NB4 (cell line): ENCODE measurements at regions not wholly inside any gene's neighbourhood (a gene's known extent, or its start where the extent isn't known, plus 50 kb on each side); places are given as distances from the start of the nearest gene placed in this dataset.

Experiments used
- DNase-seq: peaks from one replicate; pipeline ENCODE4 v3.0.0; 2010; ENCODE audit warnings: low read depth
- H3K4me3 ChIP-seq: one replicate; pipeline ENCODE4 v1.5.1; 2011; ENCODE audit warnings: mild to moderate bottlenecking, low read depth, low read length, moderate library complexity
- CTCF ChIP-seq: IDR thresholded peaks from one replicate; pipeline ENCODE4 v1.5.1; 2012; ENCODE audit warnings: low read depth, low read length
- MYC ChIP-seq: IDR thresholded peaks from 2 replicates; pipeline ENCODE4 v1.6.1; 2011; ENCODE audit warnings: low read depth, low read length
- POLR2A ChIP-seq: IDR thresholded peaks from 2 replicates; pipeline ENCODE4 v1.6.1; 2011; ENCODE audit warnings: mild to moderate bottlenecking; ENCODE audit not compliant: insufficient read length; ENCODE audit errors: extremely low read depth
- TF ChIP-seq, protein P1 (sequence below): IDR thresholded peaks from 2 replicates; pipeline ENCODE4 v1.6.1; 2011; ENCODE audit warnings: low read depth, low read length

GRCh38 chr14:25574628-25575325, 524.8 kb upstream of the STXBP6 start:
- no peak overlapping the region for H3K4me3 ChIP-seq
- TF ChIP-seq POLR2A, result no peak
- no peak for TF ChIP-seq CTCF
- TF ChIP-seq, protein P1, sequence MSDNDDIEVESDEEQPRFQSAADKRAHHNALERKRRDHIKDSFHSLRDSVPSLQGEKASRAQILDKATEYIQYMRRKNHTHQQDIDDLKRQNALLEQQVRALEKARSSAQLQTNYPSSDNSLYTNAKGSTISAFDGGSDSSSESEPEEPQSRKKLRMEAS, result no peak
- no peak for TF ChIP-seq MYC
- DNase-seq, result no peak

DNA sequence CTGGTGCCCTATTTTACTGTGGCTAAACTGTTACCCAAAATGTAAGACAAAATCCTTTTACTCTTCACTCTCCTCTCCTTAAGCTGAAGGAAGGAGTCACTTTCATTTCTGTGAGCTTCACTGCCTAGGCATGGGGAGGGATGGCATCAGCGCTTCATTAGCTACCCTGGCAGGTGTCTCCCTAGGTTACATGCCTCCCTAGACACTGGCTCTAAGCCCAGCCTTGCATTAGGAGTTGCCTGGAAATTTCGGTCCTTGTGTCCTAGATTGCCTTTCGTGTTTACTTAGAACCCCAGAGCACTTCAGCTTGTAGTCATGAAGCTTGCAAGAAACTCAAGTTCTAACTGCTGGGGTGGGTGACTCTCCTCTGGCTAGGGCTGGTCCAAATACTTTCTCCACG, 520.5 kb upstream of the STXBP6 start:
- H3K4me3 ChIP-seq, result no peak overlapping the region
- TF ChIP-seq CTCF (no peak), POLR2A (no peak), MYC (no peak)
- TF ChIP-seq, protein P1, result no peak
- no peak for DNase-seq

GRCh38 chr14:25557466-25557865, 507.5 kb upstream of the STXBP6 start:
- H3K4me3 ChIP-seq, result no peak overlapping the region
- no peak for TF ChIP-seq MYC
- TF ChIP-seq, protein P1, result no peak
- TF ChIP-seq CTCF, result no peak
- TF ChIP-seq POLR2A, result no peak
- no peak for DNase-seq

GRCh38 chr14:25552826-25553225, 502.9 kb upstream of the STXBP6 start:
- TF ChIP-seq MYC, result no peak
- TF ChIP-seq, protein P1, result no peak
- no peak for TF ChIP-seq CTCF
- TF ChIP-seq POLR2A, result no peak
- no peak overlapping the region for H3K4me3 ChIP-seq
- DNase-seq, result no peak

- no peak overlapping the region for H3K4me3 ChIP-seq
- DNase-seq, result no peak
- TF ChIP-seq, protein P1, result no peak
- TF ChIP-seq MYC, result no peak
- no peak for TF ChIP-seq POLR2A
- no peak for TF ChIP-seq CTCF
Measured at GRCh38 chr14:25551674-25552073, 501.7 kb upstream of the STXBP6 start.
